ENCODE measurements at regions not wholly inside any gene's neighbourhood (a gene's known extent, or its start where the extent isn't known, plus 50 kb on each side); places are given as distances from the start of the nearest gene placed in this dataset.

- TF ChIP-seq SP2 (IDR thresholded peaks at IDR 0.05; ENCODE audit: low read length) (no peak), GTF2F1 (IDR thresholded peaks at IDR 0.05; ENCODE audit: borderline replicate concordance, low read depth, low read length) (no peak), RBBP5 (IDR thresholded peaks at IDR 0.05; ENCODE audit: borderline replicate concordance, low read depth, low read length) (no peak), NANOG (IDR thresholded peaks at IDR 0.05; ENCODE audit: insufficient read depth, low read depth, low read length, poor library complexity, severe bottlenecking) (no peak)
Observed at GRCh38 chr15:48016865-48017264, 103.9 kb upstream of the SLC24A5 start (continued).
